K562 (cell line): ENCODE measurements at regions not wholly inside any gene's neighbourhood (a gene's known extent, or its start where the extent isn't known, plus 50 kb on each side); places are given as distances from the start of the nearest gene placed in this dataset.

Experiments used
- ATAC-seq: fragments of 200-7000 bp; cut with Tn5 transposase; 3 replicates; pipeline ENCODE4 v1.9.1; 2020; ENCODE audit warnings: moderate library complexity
- BruUV-seq: library from RNA; stranded (reverse); fragments of 400-500 nt; replicated peaks from 2 replicates; lab custom pipeline; 2021; lab: Mats Ljungman, UMichigan
- CTCF ChIA-PET: fragments of 300-600 bp; formaldehyde crosslinking; extraction: SDS; loops from one replicate; lab custom pipeline; 2021; ENCODE audit warnings: low intra/inter-chr PET ratio; lab: Yijun Ruan, JAX
- POLR2A ChIA-PET: fragments of 300-600, 350-650 bp; sonication (Branson Sonifier 250); formaldehyde crosslinking; extraction: SDS; loops from one replicate; lab custom pipeline; 2021; ENCODE audit warnings: antibody characterized with exemption, inconsistent platforms; lab: Yijun Ruan, JAX
- DNase-seq, 4 experiments: peaks; one replicate each; pipeline versions ENCODE4 v3.0.0 to v3.0.0-alpha.2; 2011 to 2018; ENCODE audit warnings: low spot score in 3 of 4, mixed read lengths in 3 of 4; ENCODE audit errors: extremely low read depth in 1 of 4
- FAIRE-seq: peaks from 2 replicates; lab custom pipeline; 2011; peaks lifted over from hg19 to GRCh38; lab: Jason Lieb, UNC
- H2AFZ ChIP-seq: 2 replicates; pipeline ENCODE4 v1.6.0; 2011; ENCODE audit warnings: low read depth, low read length, control low read depth, inconsistent platforms
- H3K27ac ChIP-seq: fragments of 200-600 bp; 3 replicates; pipeline ENCODE4 v1.8.0; 2011; ENCODE audit warnings: low read depth, mild to moderate bottlenecking, control low read depth, inconsistent platforms, low read length, moderate library complexity, mixed read lengths; ENCODE audit errors: extremely low read depth
- H3K27me3 ChIP-seq, 2 experiments: fragments of 300-600 bp in 1 of 2; 2 replicates in 1 of 2; 3 replicates in 1 of 2; pipeline versions ENCODE4 v1.6.0 to v1.8.0; 2011; ENCODE audit warnings: inconsistent platforms in 2 of 2, low read length in 2 of 2, mild to moderate bottlenecking in 1 of 2, mixed read lengths in 1 of 2, moderate library complexity in 1 of 2; ENCODE audit not compliant: control insufficient read depth in 2 of 2, insufficient read depth in 2 of 2
- H3K36me3 ChIP-seq: fragments of 300-600 bp; 3 replicates; pipeline ENCODE4 v1.8.0; 2011; ENCODE audit warnings: mild to moderate bottlenecking, low read length, inconsistent platforms; ENCODE audit not compliant: control insufficient read depth, insufficient read depth
- H3K4me1 ChIP-seq, 2 experiments: fragments of 200-600 bp in 1 of 2; replicated peaks in 1 of 2; 2 replicates in 1 of 2; 3 replicates in 1 of 2; pipeline versions ENCODE4 v1.5.1 to v1.8.0; 2011; ENCODE audit warnings: inconsistent platforms in 2 of 2, low read length in 2 of 2, mild to moderate bottlenecking in 1 of 2, mixed read lengths in 1 of 2, moderate library complexity in 1 of 2; ENCODE audit not compliant: control insufficient read depth in 2 of 2, insufficient read depth in 2 of 2
- H3K4me2 ChIP-seq: 2 replicates; pipeline ENCODE4 v1.6.1; 2011; ENCODE audit warnings: low read length, control low read depth, inconsistent platforms, mixed read lengths; ENCODE audit not compliant: insufficient read depth
- H3K4me3 ChIP-seq: fragments of 200-600 bp; sonication (generic), shearing (Covaris generic); 2 replicates; pipeline ENCODE4 v1.5.1; 2016; ENCODE audit warnings: control low read depth, inconsistent platforms
- H3K79me2 ChIP-seq: fragments of 200-600 bp; 3 replicates; pipeline ENCODE4 v1.8.0; 2011; ENCODE audit warnings: low read length, inconsistent platforms; ENCODE audit not compliant: control insufficient read depth, insufficient read depth
- H3K9ac ChIP-seq, 2 experiments: 2 replicates each; pipeline versions ENCODE4 v1.6.0 to v1.6.1; 2011; ENCODE audit warnings: low read depth in 2 of 2, low read length in 2 of 2, control low read depth in 1 of 2, inconsistent platforms in 1 of 2, mild to moderate bottlenecking in 1 of 2, mixed read lengths in 1 of 2; ENCODE audit not compliant: insufficient read depth in 1 of 2
- H3K9me1 ChIP-seq: one replicate; pipeline ENCODE4 v1.6.0; 2011; ENCODE audit warnings: inconsistent platforms, mild to moderate bottlenecking, low read length, moderate library complexity; ENCODE audit not compliant: control insufficient read depth, insufficient read depth
- H3K9me3 ChIP-seq: replicated peaks from 2 replicates; pipeline ENCODE4 v1.5.1; 2011; ENCODE audit warnings: low read depth, low read length, inconsistent platforms; ENCODE audit not compliant: control insufficient read depth, insufficient read depth
- H4K20me1 ChIP-seq: replicated peaks from 2 replicates; pipeline ENCODE4 v1.6.1; 2011; ENCODE audit warnings: low read length, inconsistent platforms, mixed read lengths; ENCODE audit not compliant: control insufficient read depth, insufficient read depth
- BRCA1 ChIP-seq, 2 experiments: fragments of 450-650 bp in 1 of 2; sonication (generic) in 1 of 2; formaldehyde crosslinking in 1 of 2; IDR thresholded peaks; 2 replicates each; pipeline versions ENCODE4 v1.5.0 to v1.6.1; 2017 to 2020; ENCODE audit warnings: mild to moderate bottlenecking in 1 of 2, missing genetic modification reagents in 1 of 2
- CBX2 ChIP-seq: fragments of 200-600 bp; sonication (generic); IDR thresholded peaks from one replicate; pipeline ENCODE4 v1.6.1; 2012; ENCODE audit warnings: mild to moderate bottlenecking, low read length, inconsistent platforms; ENCODE audit not compliant: insufficient read depth, poor library complexity, severe bottlenecking
- ETV1 ChIP-seq: fragments of 450-650 bp; conservative IDR thresholded peaks from 2 replicates; pipeline ENCODE4 v1.6.1; 2016; ENCODE audit warnings: missing genetic modification characterization, control low read depth, low read depth, missing compliant biosample characterization
- PHF21A ChIP-seq: fragments of 450-650 bp; IDR thresholded peaks from 2 replicates; pipeline ENCODE4 v1.6.1; 2017; ENCODE audit warnings: low read depth, borderline replicate concordance
- POLR3A ChIP-seq: IDR thresholded peaks from 2 replicates; pipeline ENCODE4 v1.6.1; 2011; ENCODE audit warnings: borderline replicate concordance, mild to moderate bottlenecking, moderate library complexity; ENCODE audit not compliant: insufficient read length, insufficient read depth; ENCODE audit errors: extremely low read depth
- RB1 ChIP-seq: fragments of 450-650 bp; IDR thresholded peaks from 2 replicates; pipeline ENCODE4 v1.6.1; 2017; ENCODE audit warnings: low read depth, mild to moderate bottlenecking
- SMAD2 ChIP-seq: fragments of 150-350 bp; IDR thresholded peaks from 2 replicates; pipeline ENCODE4 v1.6.1; 2014; ENCODE audit warnings: low read depth, mild to moderate bottlenecking, low read length
- THRAP3 ChIP-seq: fragments of 450-650 bp; IDR thresholded peaks from 2 replicates; pipeline ENCODE4 v1.6.1; 2016; ENCODE audit warnings: mild to moderate bottlenecking, inconsistent platforms, borderline replicate concordance
- ZKSCAN3 ChIP-seq: fragments of 250-450 bp; sonication (Bioruptor Pico); IDR thresholded peaks from 2 replicates; pipeline ENCODE4 v1.4.0; 2020
- ZNF143 ChIP-seq: sonication (generic); formaldehyde crosslinking; IDR thresholded peaks from 2 replicates; pipeline ENCODE4 v1.9.0; 2022; ENCODE audit warnings: mild to moderate bottlenecking, missing genetic modification reagents
- ZNF165 ChIP-seq: fragments of 250-450 bp; sonication (Bioruptor Pico); IDR thresholded peaks from 2 replicates; pipeline ENCODE4 v1.4.0; 2020; ENCODE audit warnings: borderline replicate concordance
- ZNF79 ChIP-seq: fragments of 250-450 bp; sonication (Bioruptor Pico); IDR thresholded peaks from 2 replicates; pipeline ENCODE4 v1.4.0; 2020; ENCODE audit warnings: low read depth, mild to moderate bottlenecking, moderate library complexity
- ZNF830 ChIP-seq: fragments of 250-450 bp; sonication (Bioruptor Pico); IDR thresholded peaks from 2 replicates; pipeline ENCODE4 v1.5.0; 2021; ENCODE audit warnings: mild to moderate bottlenecking
- WGBS: fragments of 100-300 bp; shearing (Covaris generic); methylation state at CpG from one replicate; pipeline ENCODE4 v1.1.6; 2016; ENCODE audit warnings: low coverage, mixed read lengths; ENCODE audit not compliant: insufficient coverage; ENCODE audit errors: missing lambda C conversion rate; 5-methylcytosine and 5-hydroxymethylcytosine counted together
- in situ Hi-C: fragments of 300-500 bp; cut with MboI; formaldehyde crosslinking; loops from 4 replicates; pipeline ENCODE4 v1.15.0; 2018; ENCODE audit warnings: inconsistent platforms, mixed read lengths
- intact Hi-C: fragments of 100-400 bp; cut with micrococcal nuclease; formaldehyde crosslinking; loops from 2 replicates; pipeline ENCODE4 v1.14.2; 2022
- TF ChIP-seq, protein P1 (sequence below): fragments of 250-450 bp; sonication (Bioruptor Pico); IDR thresholded peaks from 2 replicates; pipeline ENCODE4 v1.8.0; 2022; ENCODE audit warnings: moderate library complexity, mild to moderate bottlenecking, inconsistent platforms
- TF ChIP-seq, protein P2 (sequence below): fragments of 450-650 bp; formaldehyde crosslinking; IDR thresholded peaks from 2 replicates; pipeline ENCODE4 v1.4.0; 2022; ENCODE audit warnings: missing genetic modification characterization
- TF ChIP-seq, protein P3 (sequence below), 2 experiments: IDR thresholded peaks in 1 of 2; conservative IDR thresholded peaks in 1 of 2; 2 replicates each; pipeline ENCODE4 v1.6.1; 2016; ENCODE audit warnings: low read depth in 2 of 2, mild to moderate bottlenecking in 1 of 2, missing compliant biosample characterization in 1 of 2, missing genetic modification characterization in 1 of 2, moderate library complexity in 1 of 2
- TF ChIP-seq, protein P4 (sequence below): fragments of 450-650 bp; formaldehyde crosslinking; IDR thresholded peaks from 2 replicates; pipeline ENCODE4 v1.4.0; 2022; ENCODE audit warnings: missing genetic modification characterization

DNA sequence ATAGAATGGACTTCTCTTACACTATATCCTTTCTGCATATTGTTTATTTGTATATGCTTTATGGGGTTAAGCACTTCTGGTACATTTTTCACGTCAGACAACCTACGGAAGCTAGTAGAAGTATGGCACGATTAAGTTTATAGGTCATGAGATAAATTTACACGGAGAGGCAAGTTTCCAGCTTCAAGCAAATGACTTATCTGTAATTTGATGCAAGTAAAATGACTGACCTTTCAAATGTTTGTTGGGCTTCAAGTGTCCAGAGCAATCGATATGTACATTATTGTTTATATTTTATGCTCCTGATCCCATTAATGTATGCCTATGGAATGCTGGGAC, 97.5 kb upstream of the EFEMP1 start (continued):
- TF ChIP-seq BRCA1 (IDR thresholded peaks at IDR 0.05) (no peak), BRCA1 (CRISPR knock-in tag; IDR thresholded peaks at IDR 0.05) (no peak), CBX2 (no peak), PHF21A (no peak)

DNA sequence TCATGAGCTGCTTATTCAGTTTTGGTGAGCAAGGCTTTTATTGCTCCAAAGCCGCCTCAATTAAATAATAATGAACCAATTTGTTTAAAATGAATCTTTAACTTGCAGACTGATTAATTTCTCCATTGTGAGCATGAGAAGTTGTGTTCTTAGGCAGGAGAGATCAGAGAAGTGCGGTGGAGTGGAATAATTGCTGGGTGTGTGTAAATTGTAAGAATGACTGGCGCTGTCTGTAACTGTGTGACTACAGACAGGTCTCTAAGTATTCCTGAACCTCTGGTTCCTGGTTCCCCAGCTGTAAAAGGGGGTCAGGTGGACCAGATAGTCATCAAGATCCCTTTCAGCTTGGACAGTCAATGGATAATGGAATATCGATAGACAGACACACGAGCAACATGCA, 98.0 kb upstream of the EFEMP1 start:
- Histone ChIP-seq H2AFZ (no peak overlapping the region), H3K36me3 (no peaks in the 10 kb centered on the region), H4K20me1 (no peaks in the 10 kb centered on the region), H3K9ac (no peak overlapping the region), H3K9me1 (no peaks in the 10 kb centered on the region), H3K4me3 (no peak overlapping the region), H3K27me3 (no peaks in the 10 kb centered on the region; a peak in 1 of 5 replicates), H3K4me2 (no peak overlapping the region), H3K4me1 (no peaks in the 10 kb centered on the region), H3K9me3 (no peaks in the 10 kb centered on the region), H3K27ac (no peak overlapping the region), H3K79me2 (no peaks in the 10 kb centered on the region)
- ChIA-PET POLR2A (interaction anchor here (0.6 kb wide), 1 partner anchor 149 kb away, joined by 3 read pairs; no protein-coding TSS in a partner anchor), CTCF (no interaction called here)
- ATAC-seq = no peak
- DNase-seq = no peak
- in situ Hi-C loops (no loop called here), intact Hi-C loops (no loop called here)
- FAIRE-seq = no peak
- 2% methylated on average over 5 of the region's 5 CpGs for WGBS
- BruUV-seq = no TSS peak
- no peak for TF ChIP-seq THRAP3
- TF ChIP-seq, protein P1, sequence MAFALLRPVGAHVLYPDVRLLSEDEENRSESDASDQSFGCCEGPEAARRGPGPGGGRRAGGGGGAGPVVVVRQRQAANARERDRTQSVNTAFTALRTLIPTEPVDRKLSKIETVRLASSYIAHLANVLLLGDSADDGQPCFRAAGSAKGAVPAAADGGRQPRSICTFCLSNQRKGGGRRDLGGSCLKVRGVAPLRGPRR (CRISPR knock-in tag) = no peak
- TF ChIP-seq, protein P2, sequence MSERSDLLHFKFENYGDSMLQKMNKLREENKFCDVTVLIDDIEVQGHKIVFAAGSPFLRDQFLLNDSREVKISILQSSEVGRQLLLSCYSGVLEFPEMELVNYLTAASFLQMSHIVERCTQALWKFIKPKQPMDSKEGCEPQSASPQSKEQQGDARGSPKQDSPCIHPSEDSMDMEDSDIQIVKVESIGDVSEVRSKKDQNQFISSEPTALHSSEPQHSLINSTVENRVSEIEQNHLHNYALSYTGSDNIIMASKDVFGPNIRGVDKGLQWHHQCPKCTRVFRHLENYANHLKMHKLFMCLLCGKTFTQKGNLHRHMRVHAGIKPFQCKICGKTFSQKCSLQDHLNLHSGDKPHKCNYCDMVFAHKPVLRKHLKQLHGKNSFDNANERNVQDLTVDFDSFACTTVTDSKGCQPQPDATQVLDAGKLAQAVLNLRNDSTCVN (CRISPR knock-in tag) = no peak
- no peak for TF ChIP-seq ZKSCAN3
- no peak for TF ChIP-seq SMAD2
- TF ChIP-seq, protein P3, sequence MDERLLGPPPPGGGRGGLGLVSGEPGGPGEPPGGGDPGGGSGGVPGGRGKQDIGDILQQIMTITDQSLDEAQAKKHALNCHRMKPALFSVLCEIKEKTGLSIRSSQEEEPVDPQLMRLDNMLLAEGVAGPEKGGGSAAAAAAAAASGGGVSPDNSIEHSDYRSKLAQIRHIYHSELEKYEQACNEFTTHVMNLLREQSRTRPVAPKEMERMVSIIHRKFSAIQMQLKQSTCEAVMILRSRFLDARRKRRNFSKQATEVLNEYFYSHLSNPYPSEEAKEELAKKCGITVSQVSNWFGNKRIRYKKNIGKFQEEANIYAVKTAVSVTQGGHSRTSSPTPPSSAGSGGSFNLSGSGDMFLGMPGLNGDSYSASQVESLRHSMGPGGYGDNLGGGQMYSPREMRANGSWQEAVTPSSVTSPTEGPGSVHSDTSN (CRISPR knock-in tag; IDR thresholded peaks at IDR 0.05; ENCODE audit: low read depth) = no peak
- TF ChIP-seq, protein P3 (tag; conservative IDR thresholded peaks at IDR 0.05; ENCODE audit: low read depth) = no peak
- TF ChIP-seq POLR3A = no peak
- no peak for TF ChIP-seq RB1
- no peak for TF ChIP-seq ETV1 (tag)
- TF ChIP-seq, protein P4, sequence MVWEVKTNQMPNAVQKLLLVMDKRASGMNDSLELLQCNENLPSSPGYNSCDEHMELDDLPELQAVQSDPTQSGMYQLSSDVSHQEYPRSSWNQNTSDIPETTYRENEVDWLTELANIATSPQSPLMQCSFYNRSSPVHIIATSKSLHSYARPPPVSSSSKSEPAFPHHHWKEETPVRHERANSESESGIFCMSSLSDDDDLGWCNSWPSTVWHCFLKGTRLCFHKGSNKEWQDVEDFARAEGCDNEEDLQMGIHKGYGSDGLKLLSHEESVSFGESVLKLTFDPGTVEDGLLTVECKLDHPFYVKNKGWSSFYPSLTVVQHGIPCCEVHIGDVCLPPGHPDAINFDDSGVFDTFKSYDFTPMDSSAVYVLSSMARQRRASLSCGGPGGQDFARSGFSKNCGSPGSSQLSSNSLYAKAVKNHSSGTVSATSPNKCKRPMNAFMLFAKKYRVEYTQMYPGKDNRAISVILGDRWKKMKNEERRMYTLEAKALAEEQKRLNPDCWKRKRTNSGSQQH (CRISPR knock-in tag) = no peak
- TF ChIP-seq ZNF165 (CRISPR knock-in tag) = no peak
- no peak for TF ChIP-seq ZNF143 (CRISPR knock-in tag)
- no peak for TF ChIP-seq ZNF79 (CRISPR knock-in tag)
- no peak for TF ChIP-seq ZNF830
